ENCODE measurements at regions not wholly inside any gene's neighbourhood (a gene's known extent, or its start where the extent isn't known, plus 50 kb on each side); places are given as distances from the start of the nearest gene placed in this dataset.

- DNase-seq: no peak
Measured at GRCh38 chr10:79018521-79019011, 50.2 kb upstream of the ZMIZ1 start.

Data from suppressor macrophage (primary cell).